ENCODE measurements at regions not wholly inside any gene's neighbourhood (a gene's known extent, or its start where the extent isn't known, plus 50 kb on each side); places are given as distances from the start of the nearest gene placed in this dataset.
"Not testable (repeated sequence)": the region's sequence is repeated elsewhere in the genome, so short reads cannot be mapped to it uniquely, and the experiment has no call there.

- WGBS, 5 donors = 81 to 88% (median 86%) methylated on average over 12 of the region's 12 CpGs
- intact Hi-C loops (cut with DNase I; ENCODE audit: low total_unique reads) = no loop called here
- H3K27me3 ChIP-seq = peaks cover 0 to 59% (median 0%) of the 10 kb centered on the region in 3 donors
- H3K27ac ChIP-seq = no peak overlapping the region
- no peak for DNase-seq
- H3K4me1 ChIP-seq = no peaks in the 10 kb centered on the region
- no peaks in the 10 kb centered on the region for H3K9me3 ChIP-seq
- H3K36me3 ChIP-seq = no peaks in the 10 kb centered on the region
- H3K4me3 ChIP-seq = no peak overlapping the region
- TF ChIP-seq EP300 (IDR thresholded peaks at IDR 0.05) (no peak), POLR2AphosphoS5 (IDR thresholded peaks at IDR 0.05) (no peak), CTCF (IDR thresholded peaks at IDR 0.05) (no peak), POLR2A (IDR thresholded peaks at IDR 0.05) (no peak)
Observed at GRCh38 chr22:47406180-47406834, 643.9 kb downstream of the TBC1D22A start.

GRCh38 chr22:47405222-47405621, 642.8 kb downstream of the TBC1D22A start:
- H3K4me1 ChIP-seq; H3K36me3 ChIP-seq; H3K9me3 ChIP-seq; intact Hi-C loops (cut with DNase I; ENCODE audit: low total_unique reads); H3K4me3 ChIP-seq; H3K27ac ChIP-seq; DNase-seq: not testable (repeated sequence)
- 78 to 90% (median 86%) methylated on average over 12 to 14 of the region's 15 CpGs for WGBS, 5 donors
- H3K27me3 ChIP-seq = peaks cover 0 to 48% (median 0%) of the 10 kb centered on the region in 3 donors

- no peak for DNase-seq
- H3K36me3 ChIP-seq = no peaks in the 10 kb centered on the region
- no peaks in the 10 kb centered on the region for H3K9me3 ChIP-seq
- no peak for TF ChIP-seq CTCF (IDR thresholded peaks at IDR 0.05)
- no peak for TF ChIP-seq POLR2A (IDR thresholded peaks at IDR 0.05)
- TF ChIP-seq EP300 (IDR thresholded peaks at IDR 0.05) = no peak
- no peak for TF ChIP-seq POLR2AphosphoS5 (IDR thresholded peaks at IDR 0.05)
- H3K27ac ChIP-seq = no peak overlapping the region
- H3K4me3 ChIP-seq = no peak overlapping the region
- intact Hi-C loops (cut with DNase I; ENCODE audit: low total_unique reads) = no loop called here
- no peaks in the 10 kb centered on the region for H3K4me1 ChIP-seq
- WGBS, 5 donors = 77 to 84% (median 83%) methylated on average over 14 of the region's 14 CpGs
- H3K27me3 ChIP-seq = peaks cover 0 to 37% (median 0%) of the 10 kb centered on the region in 3 donors
Observed at GRCh38 chr22:47402876-47403525, 640.6 kb downstream of the TBC1D22A start.

GRCh38 chr22:47401976-47402770, 639.7 kb downstream of the TBC1D22A start:
- TF ChIP-seq EP300 (IDR thresholded peaks at IDR 0.05) = no peak
- no peak for TF ChIP-seq POLR2AphosphoS5 (IDR thresholded peaks at IDR 0.05)
- no peak for TF ChIP-seq CTCF (IDR thresholded peaks at IDR 0.05)
- TF ChIP-seq POLR2A (IDR thresholded peaks at IDR 0.05) = no peak
- peaks cover 0 to 31% (median 0%) of the 10 kb centered on the region in 3 donors for H3K27me3 ChIP-seq
- intact Hi-C loops (cut with DNase I; ENCODE audit: low total_unique reads) = no loop called here

More at GRCh38 chr22:47401976-47402770, 639.7 kb downstream of the TBC1D22A start:
- H3K4me3 ChIP-seq = no peak overlapping the region
- H3K9me3 ChIP-seq = no peaks in the 10 kb centered on the region
- H3K27ac ChIP-seq = no peak overlapping the region
- peak in 1 of 2 donors; percentile 12 for DNase-seq
- H3K4me1 ChIP-seq = no peaks in the 10 kb centered on the region
- 78 to 85% (median 84%) methylated on average over 22 to 29 of the region's 29 CpGs for WGBS, 5 donors
- H3K36me3 ChIP-seq = no peaks in the 10 kb centered on the region
